ENCODE measurements at regions not wholly inside any gene's neighbourhood (a gene's known extent, or its start where the extent isn't known, plus 50 kb on each side); places are given as distances from the start of the nearest gene placed in this dataset.

- TF ChIP-seq REST (IDR thresholded peaks at IDR 0.05; ENCODE audit: insufficient read depth in 1 of 2, low read depth in 2 of 2, low read length in 1 of 2) (no peak), POLR2AphosphoS5 (IDR thresholded peaks at IDR 0.05; ENCODE audit: low read depth, low read length) (no peak), CTCF (IDR thresholded peaks at IDR 0.05) (no peak), SIN3A (IDR thresholded peaks at IDR 0.05; ENCODE audit: borderline replicate concordance, insufficient read depth, low read depth, low read length) (no peak), TCF7L2 (IDR thresholded peaks at IDR 0.05; ENCODE audit: low read depth, low read length) (no peak)
Measured at GRCh38 chr3:124483915-124484470, 246.3 kb upstream of the UMPS start.
